ENCODE measurements at regions not wholly inside any gene's neighbourhood (a gene's known extent, or its start where the extent isn't known, plus 50 kb on each side); places are given as distances from the start of the nearest gene placed in this dataset.

DNA sequence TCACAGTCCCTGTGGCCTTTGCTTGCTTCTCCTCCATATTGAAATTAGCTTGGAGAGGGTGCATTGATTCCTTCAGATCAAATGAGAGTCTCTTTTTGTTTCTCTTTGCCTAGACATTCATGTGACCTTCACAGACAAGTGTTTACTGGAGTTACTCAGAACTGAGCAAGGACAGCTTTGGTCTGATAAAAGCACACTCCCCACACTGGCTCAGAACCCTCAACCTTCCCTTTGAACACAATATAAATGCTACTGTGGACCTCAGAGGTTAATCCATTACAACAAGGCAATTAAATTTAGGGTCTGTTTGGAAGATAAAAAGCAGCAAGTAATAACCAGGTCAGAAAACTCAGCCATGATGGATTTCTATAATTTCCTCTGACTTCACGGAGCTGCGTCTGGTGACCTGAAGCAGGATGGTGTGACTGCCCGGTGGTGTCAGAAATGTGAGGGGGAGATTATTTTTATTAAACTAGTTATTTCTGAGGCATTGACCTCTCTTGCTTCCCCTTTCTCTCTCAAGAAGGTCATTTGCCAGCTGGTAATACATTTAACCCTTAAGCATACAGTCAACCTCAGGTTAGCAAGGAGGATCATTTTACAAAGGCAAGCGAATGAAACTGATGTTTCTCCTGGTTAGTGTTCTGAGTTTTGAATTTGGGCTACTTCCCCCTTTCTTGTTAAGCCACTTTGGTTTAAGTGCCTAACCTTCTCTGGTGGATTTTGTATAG is 208.2 kb downstream of the CLIC5 start:
- Mint-ChIP-seq H3K4me3 (no peak overlapping the region), H3K27ac (no peak overlapping the region), H3K4me1 (no peaks in the 10 kb centered on the region), H3K27me3 (peaks cover under 1% of the 10 kb centered on the region), H3K36me3 (ENCODE audit: low read depth) (no peaks in the 10 kb centered on the region)
- DNase-seq, result no peak
- ATAC-seq, result no peak
- H3K9me3 ChIP-seq (ENCODE audit: control insufficient read depth, low read length, poor library complexity, severe bottlenecking), result no peaks in the 10 kb centered on the region

GRCh38 chr6:45806172-45806571 is 209.5 kb downstream of the CLIC5 start:
- ATAC-seq, result no peak
- H3K27ac Mint-ChIP-seq, result no peak overlapping the region
- H3K4me3 Mint-ChIP-seq, result no peak overlapping the region
- H3K9me3 ChIP-seq (ENCODE audit: control insufficient read depth, low read length, poor library complexity, severe bottlenecking), result no peaks in the 10 kb centered on the region
- peaks cover 2% of the 10 kb centered on the region for H3K4me1 Mint-ChIP-seq
- H3K27me3 Mint-ChIP-seq, result no peaks in the 10 kb centered on the region
- DNase-seq, result no peak
- H3K36me3 Mint-ChIP-seq (ENCODE audit: low read depth), result no peaks in the 10 kb centered on the region

GRCh38 chr6:45803071-45803470 is 212.6 kb downstream of the CLIC5 start:
- ATAC-seq, result no peak

GRCh38 chr6:45801471-45802289 is 214.0 kb downstream of the CLIC5 start:
- peak overlapping the region; percentile 8 for H3K4me3 Mint-ChIP-seq

More at GRCh38 chr6:45803071-45803470, 212.6 kb downstream of the CLIC5 start:
- DNase-seq, result no peak
- Mint-ChIP-seq H3K4me1 (peaks cover 2% of the 10 kb centered on the region), H3K27me3 (no peaks in the 10 kb centered on the region), H3K4me3 (no peak overlapping the region), H3K27ac (no peak overlapping the region), H3K36me3 (ENCODE audit: low read depth) (no peaks in the 10 kb centered on the region)
- no peaks in the 10 kb centered on the region for H3K9me3 ChIP-seq (ENCODE audit: control insufficient read depth, low read length, poor library complexity, severe bottlenecking)

DNA sequence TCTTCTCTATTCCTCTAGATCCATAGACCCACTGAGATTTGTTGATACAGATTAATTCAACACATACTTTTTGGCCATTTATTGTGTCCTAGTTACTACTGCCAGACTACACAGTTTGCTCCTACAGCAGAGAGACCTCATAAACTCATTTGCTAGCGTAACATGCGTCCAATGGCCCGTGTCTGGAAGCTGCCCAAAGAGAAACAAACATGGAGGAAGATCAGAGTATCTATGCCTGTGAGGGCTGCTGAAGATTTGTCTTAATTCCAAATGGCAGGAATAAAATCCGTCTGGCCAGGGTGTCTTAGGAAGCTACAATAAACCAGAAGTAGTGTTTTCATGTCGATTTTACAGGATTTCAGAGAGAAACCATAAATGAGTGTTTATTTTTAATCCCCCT is 214.7 kb downstream of the CLIC5 start:
- Mint-ChIP-seq H3K27ac (no peak overlapping the region), H3K27me3 (peaks cover 6% of the 10 kb centered on the region), H3K36me3 (ENCODE audit: low read depth) (no peaks in the 10 kb centered on the region), H3K4me3 (no peak overlapping the region), H3K4me1 (peaks cover 2% of the 10 kb centered on the region)
- no peak for DNase-seq
- no peaks in the 10 kb centered on the region for H3K9me3 ChIP-seq (ENCODE audit: control insufficient read depth, low read length, poor library complexity, severe bottlenecking)
- no peak for ATAC-seq

More at GRCh38 chr6:45801471-45802289, 214.0 kb downstream of the CLIC5 start:
- no peaks in the 10 kb centered on the region for H3K9me3 ChIP-seq (ENCODE audit: control insufficient read depth, low read length, poor library complexity, severe bottlenecking)
- Mint-ChIP-seq H3K27ac (no peak overlapping the region), H3K27me3 (peaks cover 6% of the 10 kb centered on the region), H3K4me1 (peaks cover 2% of the 10 kb centered on the region), H3K36me3 (ENCODE audit: low read depth) (no peaks in the 10 kb centered on the region)
- ATAC-seq (no peak), DNase-seq (no peak)

DNA sequence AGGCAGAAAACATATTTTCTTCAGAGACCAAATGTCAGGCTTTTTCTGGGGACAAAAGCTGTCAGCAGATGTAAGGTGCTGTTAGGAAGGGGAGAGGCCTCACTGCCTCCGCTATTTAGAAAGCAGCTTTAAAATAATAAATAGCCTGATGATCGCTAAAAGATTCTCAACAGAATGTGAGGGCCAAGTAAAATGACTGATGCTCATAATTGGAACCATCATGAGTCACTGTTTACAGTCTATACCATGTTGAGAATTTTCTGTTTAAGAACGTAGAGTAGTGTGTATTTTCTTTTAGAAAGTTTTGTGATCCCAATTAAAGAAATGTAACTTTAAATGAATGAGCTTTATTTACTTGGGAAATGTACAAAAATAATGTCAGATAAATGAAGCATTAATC is 220.0 kb downstream of the CLIC5 start:
- DNase-seq (no peak), ATAC-seq (no peak)

DNA sequence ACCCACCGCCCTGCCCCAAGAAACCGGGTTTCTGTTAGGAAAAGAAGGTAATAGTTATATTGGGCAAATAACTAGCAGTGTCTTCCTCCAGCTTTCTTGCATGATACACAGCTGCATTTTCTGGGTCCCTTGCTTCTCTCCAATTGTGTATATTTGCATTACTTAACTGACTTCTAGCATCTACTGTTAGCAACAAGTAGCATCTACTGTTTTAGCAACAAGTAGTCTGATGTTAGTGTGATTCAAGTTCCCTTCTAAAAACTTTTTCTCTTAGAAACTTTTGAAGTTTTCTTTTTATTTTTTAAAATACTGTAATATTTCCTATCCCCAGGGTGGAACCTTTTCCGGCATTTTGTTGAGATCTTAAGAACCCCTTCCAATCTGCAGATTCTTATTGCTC is 221.2 kb downstream of the CLIC5 start:
- ATAC-seq (no peak), DNase-seq (no peak)
- Mint-ChIP-seq H3K36me3 (ENCODE audit: low read depth) (no peaks in the 10 kb centered on the region), H3K4me3 (no peak overlapping the region), H3K4me1 (peaks cover 2% of the 10 kb centered on the region), H3K27me3 (peaks cover 6% of the 10 kb centered on the region), H3K27ac (no peak overlapping the region)
- no peaks in the 10 kb centered on the region for H3K9me3 ChIP-seq (ENCODE audit: control insufficient read depth, low read length, poor library complexity, severe bottlenecking)

More for the DNA sequence above, 220.0 kb downstream of the CLIC5 start:
- no peaks in the 10 kb centered on the region for H3K36me3 Mint-ChIP-seq (ENCODE audit: low read depth)
- peaks cover 2% of the 10 kb centered on the region for H3K4me1 Mint-ChIP-seq
- H3K9me3 ChIP-seq (ENCODE audit: control insufficient read depth, low read length, poor library complexity, severe bottlenecking), result no peaks in the 10 kb centered on the region
- H3K4me3 Mint-ChIP-seq, result no peak overlapping the region
- no peak overlapping the region for H3K27ac Mint-ChIP-seq
- peaks cover 6% of the 10 kb centered on the region for H3K27me3 Mint-ChIP-seq

DNA sequence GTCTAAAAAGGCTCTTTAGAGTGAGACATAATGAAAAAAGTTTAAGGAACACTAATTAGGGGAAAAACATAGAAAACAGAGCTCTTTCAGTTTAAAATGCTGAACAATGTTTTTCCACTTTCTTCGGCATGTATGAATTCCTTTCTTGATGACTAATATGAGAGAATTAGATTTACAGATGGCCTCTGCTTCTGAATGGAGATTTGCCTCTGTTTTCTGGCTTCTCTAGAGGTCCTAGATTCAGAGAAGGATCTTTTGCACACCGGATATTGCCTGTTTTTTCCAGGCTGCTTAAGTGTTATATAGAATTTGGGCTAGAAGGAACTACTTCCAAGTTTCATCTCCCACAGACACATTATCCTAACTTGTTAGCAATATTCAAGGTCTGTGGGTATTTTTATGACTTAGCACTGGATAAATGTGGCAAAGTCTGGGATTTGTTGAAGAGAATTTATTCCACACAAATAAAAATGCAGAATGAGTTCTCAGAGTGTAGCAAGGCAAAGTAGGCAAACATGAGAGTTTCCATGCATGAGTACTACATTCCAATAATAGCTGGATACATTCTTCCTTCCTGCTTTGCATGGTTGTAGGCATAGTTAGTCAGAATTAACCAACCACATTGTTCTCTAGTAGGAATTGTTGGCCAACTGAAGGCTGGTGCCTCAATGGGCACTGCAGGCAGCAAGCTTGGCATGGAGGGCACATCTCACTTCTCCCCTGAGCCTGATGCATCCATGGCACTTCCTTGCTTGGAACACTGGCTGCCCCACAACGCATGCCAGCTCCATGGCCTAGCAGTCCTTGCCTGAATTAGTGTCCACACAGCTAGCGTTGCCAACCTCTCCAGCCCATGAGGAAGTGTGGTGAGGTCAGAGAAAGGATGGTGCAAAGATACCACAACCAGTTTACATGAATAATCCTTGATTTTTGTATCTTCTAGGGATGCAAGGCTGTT is 224.2 kb downstream of the CLIC5 start:
- H3K27ac Mint-ChIP-seq, result no peak overlapping the region
- no peaks in the 10 kb centered on the region for H3K36me3 Mint-ChIP-seq (ENCODE audit: low read depth)
- DNase-seq, result no peak
- peaks cover 3% of the 10 kb centered on the region for H3K4me1 Mint-ChIP-seq
- no peak for ATAC-seq
- H3K9me3 ChIP-seq (ENCODE audit: control insufficient read depth, low read length, poor library complexity, severe bottlenecking), result no peaks in the 10 kb centered on the region
- no peak overlapping the region for H3K4me3 Mint-ChIP-seq
- H3K27me3 Mint-ChIP-seq, result peaks cover 4% of the 10 kb centered on the region

- H3K9me3 ChIP-seq (ENCODE audit: control insufficient read depth, low read length, poor library complexity, severe bottlenecking), result no peaks in the 10 kb centered on the region
- Mint-ChIP-seq H3K4me3 (no peak overlapping the region), H3K27me3 (peaks cover 8% of the 10 kb centered on the region), H3K4me1 (peaks cover 3% of the 10 kb centered on the region), H3K27ac (no peak overlapping the region), H3K36me3 (ENCODE audit: low read depth) (no peaks in the 10 kb centered on the region)
- DNase-seq (no peak), ATAC-seq (no peak)
Measured at GRCh38 chr6:45789238-45789637, 226.4 kb downstream of the CLIC5 start.

- Mint-ChIP-seq H3K4me1 (peaks cover 2% of the 10 kb centered on the region), H3K27me3 (peaks cover 8% of the 10 kb centered on the region), H3K4me3 (no peak overlapping the region), H3K36me3 (ENCODE audit: low read depth) (no peaks in the 10 kb centered on the region), H3K27ac (no peak overlapping the region)
- no peaks in the 10 kb centered on the region for H3K9me3 ChIP-seq (ENCODE audit: control insufficient read depth, low read length, poor library complexity, severe bottlenecking)
- DNase-seq (no peak), ATAC-seq (no peak)
Measured at GRCh38 chr6:45787384-45787783, 228.3 kb downstream of the CLIC5 start.

- ATAC-seq (no peak), DNase-seq (no peak)
- H3K36me3 Mint-ChIP-seq (ENCODE audit: low read depth), result no peaks in the 10 kb centered on the region
- H3K4me3 Mint-ChIP-seq, result no peak overlapping the region
- H3K27me3 Mint-ChIP-seq, result peaks cover 8% of the 10 kb centered on the region
- peaks cover 2% of the 10 kb centered on the region for H3K4me1 Mint-ChIP-seq
- no peak overlapping the region for H3K27ac Mint-ChIP-seq
- H3K9me3 ChIP-seq (ENCODE audit: control insufficient read depth, low read length, poor library complexity, severe bottlenecking), result no peaks in the 10 kb centered on the region
Measured at GRCh38 chr6:45786355-45786781, 229.3 kb downstream of the CLIC5 start.

- Mint-ChIP-seq H3K36me3 (ENCODE audit: low read depth) (no peaks in the 10 kb centered on the region), H3K4me3 (no peak overlapping the region), H3K27me3 (peaks cover 8% of the 10 kb centered on the region), H3K4me1 (peaks cover 2% of the 10 kb centered on the region), H3K27ac (no peak overlapping the region)
- H3K9me3 ChIP-seq (ENCODE audit: control insufficient read depth, low read length, poor library complexity, severe bottlenecking), result no peaks in the 10 kb centered on the region
- no peak for DNase-seq
- no peak for ATAC-seq
Measured at GRCh38 chr6:45784250-45784649, 231.4 kb downstream of the CLIC5 start.

DNA sequence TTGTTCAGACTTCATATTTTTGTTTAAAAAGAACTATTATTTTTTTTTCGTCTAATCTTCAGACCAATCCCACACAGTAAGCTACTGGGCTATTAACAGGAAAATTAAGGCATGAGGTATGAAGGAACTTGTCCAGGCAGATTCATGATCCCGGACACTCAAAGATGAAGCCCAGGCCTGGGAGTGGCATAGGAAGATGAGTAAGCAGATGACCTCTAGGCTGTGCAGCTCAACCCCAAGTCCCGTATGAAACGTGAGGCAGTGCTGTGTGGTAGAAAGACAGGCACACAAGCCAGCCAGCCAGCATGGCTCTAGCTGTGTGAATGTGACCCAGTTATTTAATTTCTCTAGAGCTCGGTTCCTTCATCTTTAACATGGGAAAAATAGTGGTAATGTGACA is 231.9 kb downstream of the CLIC5 start:
- Mint-ChIP-seq H3K36me3 (ENCODE audit: low read depth) (no peaks in the 10 kb centered on the region), H3K4me3 (no peak overlapping the region), H3K4me1 (peaks cover under 1% of the 10 kb centered on the region), H3K27me3 (peaks cover 8% of the 10 kb centered on the region), H3K27ac (no peak overlapping the region)
- H3K9me3 ChIP-seq (ENCODE audit: control insufficient read depth, low read length, poor library complexity, severe bottlenecking), result no peaks in the 10 kb centered on the region
- DNase-seq (no peak), ATAC-seq (no peak)

Data from T-helper 17 cell (primary cell).